ENCODE measurements at regions not wholly inside any gene's neighbourhood (a gene's known extent, or its start where the extent isn't known, plus 50 kb on each side); places are given as distances from the start of the nearest gene placed in this dataset.

DNA sequence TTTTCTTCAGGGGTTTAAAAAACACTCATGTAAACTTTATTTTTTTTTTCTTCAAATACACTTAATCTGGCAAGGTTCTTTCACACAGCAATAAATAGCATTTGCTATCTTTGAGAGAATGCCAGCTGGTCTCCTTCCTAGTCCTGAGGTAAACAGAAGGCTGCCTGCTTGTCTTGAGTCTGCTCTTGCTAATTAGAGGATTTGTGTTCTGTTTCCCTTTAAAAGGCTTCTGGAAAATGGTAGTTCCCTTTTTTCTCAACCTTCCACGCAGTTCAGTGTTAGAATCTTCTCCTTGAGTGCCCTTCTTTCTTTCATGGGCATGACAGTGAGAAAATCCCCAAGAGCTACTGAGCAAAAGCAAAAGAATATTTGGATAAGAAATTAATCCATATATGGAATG is 92.3 kb upstream of the DCN start:
- TF ChIP-seq, protein P1, sequence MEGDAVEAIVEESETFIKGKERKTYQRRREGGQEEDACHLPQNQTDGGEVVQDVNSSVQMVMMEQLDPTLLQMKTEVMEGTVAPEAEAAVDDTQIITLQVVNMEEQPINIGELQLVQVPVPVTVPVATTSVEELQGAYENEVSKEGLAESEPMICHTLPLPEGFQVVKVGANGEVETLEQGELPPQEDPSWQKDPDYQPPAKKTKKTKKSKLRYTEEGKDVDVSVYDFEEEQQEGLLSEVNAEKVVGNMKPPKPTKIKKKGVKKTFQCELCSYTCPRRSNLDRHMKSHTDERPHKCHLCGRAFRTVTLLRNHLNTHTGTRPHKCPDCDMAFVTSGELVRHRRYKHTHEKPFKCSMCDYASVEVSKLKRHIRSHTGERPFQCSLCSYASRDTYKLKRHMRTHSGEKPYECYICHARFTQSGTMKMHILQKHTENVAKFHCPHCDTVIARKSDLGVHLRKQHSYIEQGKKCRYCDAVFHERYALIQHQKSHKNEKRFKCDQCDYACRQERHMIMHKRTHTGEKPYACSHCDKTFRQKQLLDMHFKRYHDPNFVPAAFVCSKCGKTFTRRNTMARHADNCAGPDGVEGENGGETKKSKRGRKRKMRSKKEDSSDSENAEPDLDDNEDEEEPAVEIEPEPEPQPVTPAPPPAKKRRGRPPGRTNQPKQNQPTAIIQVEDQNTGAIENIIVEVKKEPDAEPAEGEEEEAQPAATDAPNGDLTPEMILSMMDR (conservative IDR thresholded peaks at IDR 0.05): no peak
- TF ChIP-seq EZH2 (IDR thresholded peaks at IDR 0.05; ENCODE audit: low read depth): no peak

Data from PC-9 (cell line).